Neural progenitor cell (in vitro differentiated cells): ENCODE measurements at regions not wholly inside any gene's neighbourhood (a gene's known extent, or its start where the extent isn't known, plus 50 kb on each side); places are given as distances from the start of the nearest gene placed in this dataset.

Source experiments
- CTCF ChIP-seq: fragments of 200-600 bp; sonication (generic); IDR thresholded peaks from 2 replicates; pipeline ENCODE4 v1.5.1; 2017; ENCODE audit warnings: antibody characterized with exemption, mild to moderate bottlenecking
- EZH2 ChIP-seq: fragments of 200-600 bp; sonication (generic); IDR thresholded peaks from 2 replicates; pipeline ENCODE4 v1.6.1; 2017; ENCODE audit warnings: antibody characterized with exemption, mild to moderate bottlenecking, moderate library complexity

- no peak for TF ChIP-seq CTCF
- TF ChIP-seq EZH2 = no peak
These were observed 158.0 kb upstream of the NPVF start for GRCh38 chr7:25386311-25386744.
